Caco-2 (cell line): ENCODE measurements at regions not wholly inside any gene's neighbourhood (a gene's known extent, or its start where the extent isn't known, plus 50 kb on each side); places are given as distances from the start of the nearest gene placed in this dataset.

ENCODE experiments used
- BruUV-seq: library from RNA; stranded (reverse); fragments of 400-500 nt; replicated peaks from 2 replicates; lab custom pipeline; 2021; lab: Mats Ljungman, UMichigan
- CTCF ChIA-PET: fragments of 300-600 bp; sonication (Branson Sonifier 250); formaldehyde crosslinking; loops from one replicate; lab custom pipeline; 2022; ENCODE audit warnings: antibody characterized with exemption; lab: Charles Lee
- POLR2A ChIA-PET: fragments of 300-600 bp; sonication (Branson Sonifier 250); formaldehyde crosslinking; loops from one replicate; lab custom pipeline; 2022; ENCODE audit warnings: antibody characterized with exemption; lab: Charles Lee
- DNase-seq, 2 experiments: peaks; one replicate each; pipeline versions ENCODE4 v3.0.0 to v3.0.0-alpha.2; 2020 to 2022
- H3K27me3 ChIP-seq: replicated peaks from 2 replicates; pipeline ENCODE4 v1.6.0; 2011; ENCODE audit warnings: low read length; ENCODE audit not compliant: control insufficient read depth, insufficient read depth
- H3K36me3 ChIP-seq: 2 replicates; pipeline ENCODE4 v1.5.1; 2011; ENCODE audit warnings: low read length; ENCODE audit not compliant: control insufficient read depth, insufficient read depth
- H3K4me1 ChIP-seq: fragments of 250-450 bp; sonication (Bioruptor Pico); 2 replicates; pipeline ENCODE4 v1.5.1; 2020; ENCODE audit warnings: mild to moderate bottlenecking
- H3K4me3 ChIP-seq: 2 replicates; pipeline ENCODE4 v1.5.1; 2011; ENCODE audit warnings: low read depth, mild to moderate bottlenecking, control low read depth, low read length
- H3K9me3 ChIP-seq: fragments of 250-450 bp; sonication (Bioruptor Pico); 2 replicates; pipeline ENCODE4 v1.5.1; 2020; ENCODE audit warnings: mild to moderate bottlenecking, moderate library complexity
- H3K27ac Mint-ChIP-seq: one replicate; pipeline ENCODE4 v1.8.0; 2022; ENCODE audit warnings: mixed read lengths; ENCODE audit not compliant: unreplicated experiment
- H3K27me3 Mint-ChIP-seq: one replicate; pipeline ENCODE4 v1.8.0; 2022; ENCODE audit warnings: mixed read lengths; ENCODE audit not compliant: insufficient read depth, unreplicated experiment
- H3K36me3 Mint-ChIP-seq: one replicate; pipeline ENCODE4 v1.8.0; 2022; ENCODE audit warnings: mild to moderate bottlenecking, mixed read lengths; ENCODE audit not compliant: insufficient read depth, unreplicated experiment
- H3K4me1 Mint-ChIP-seq: one replicate; pipeline ENCODE4 v1.8.0; 2022; ENCODE audit warnings: low read depth, mixed read lengths; ENCODE audit not compliant: unreplicated experiment
- H3K4me3 Mint-ChIP-seq: one replicate; pipeline ENCODE4 v1.8.0; 2022; ENCODE audit warnings: mild to moderate bottlenecking, moderate library complexity, mixed read lengths; ENCODE audit not compliant: unreplicated experiment
- H3K9me3 Mint-ChIP-seq: one replicate; pipeline ENCODE4 v1.8.0; 2022; ENCODE audit warnings: mixed read lengths; ENCODE audit not compliant: unreplicated experiment
- CTCF ChIP-seq, 2 experiments: fragments of 200-600 bp in 1 of 2; IDR thresholded peaks; 1 replicate in 1 of 2; 2 replicates in 1 of 2; pipeline versions ENCODE4 v1.5.1 to v1.8.0; 2011 to 2022; ENCODE audit warnings: antibody characterized with exemption in 1 of 2, control low read depth in 1 of 2, inconsistent platforms in 1 of 2, low read depth in 1 of 2, low read length in 1 of 2, mild to moderate bottlenecking in 1 of 2, moderate library complexity in 1 of 2; ENCODE audit not compliant: insufficient read depth in 1 of 2, severe bottlenecking in 1 of 2, unreplicated experiment in 1 of 2
- intact Hi-C: fragments of 100-400 bp; cut with micrococcal nuclease; formaldehyde crosslinking; loops from one replicate; pipeline ENCODE4 v1.10.0; 2022; ENCODE audit not compliant: unreplicated experiment

GRCh38 chr1:60952612-60953111 lies 129.7 kb upstream of the NFIA start:
- Histone ChIP-seq H3K27me3 (no peaks in the 10 kb centered on the region), H3K4me1 (no peaks in the 10 kb centered on the region), H3K4me3 (no peak overlapping the region), H3K36me3 (no peaks in the 10 kb centered on the region), H3K9me3 (no peaks in the 10 kb centered on the region)
- H3K9me3 Mint-ChIP-seq: no peaks in the 10 kb centered on the region
- no peak overlapping the region for H3K27ac Mint-ChIP-seq
- peaks cover 12% of the 10 kb centered on the region for H3K27me3 Mint-ChIP-seq
- ChIA-PET CTCF (no interaction called here), POLR2A (no interaction called here)
- no TSS peak for BruUV-seq
- no peaks in the 10 kb centered on the region for H3K36me3 Mint-ChIP-seq
- no peak for DNase-seq
- no peak for TF ChIP-seq CTCF (IDR thresholded peaks at IDR 0.05; ENCODE audit: insufficient read depth in 1 of 2, low read depth in 1 of 2, low read length in 1 of 2, severe bottlenecking in 1 of 2, unreplicated experiment in 1 of 2)
- no peaks in the 10 kb centered on the region for H3K4me1 Mint-ChIP-seq
- intact Hi-C loops: no loop called here
- no peak overlapping the region for H3K4me3 Mint-ChIP-seq

- CTCF ChIA-PET: no interaction called here
- intact Hi-C loops: no loop called here
- no peaks in the 10 kb centered on the region for H3K36me3 Mint-ChIP-seq
- no peak for DNase-seq
- TF ChIP-seq CTCF (IDR thresholded peaks at IDR 0.05; ENCODE audit: insufficient read depth in 1 of 2, low read depth in 1 of 2, low read length in 1 of 2, severe bottlenecking in 1 of 2, unreplicated experiment in 1 of 2): no peak
- no peaks in the 10 kb centered on the region for H3K9me3 ChIP-seq
- POLR2A ChIA-PET: no interaction called here
- H3K4me3 ChIP-seq: no peak overlapping the region
- H3K9me3 Mint-ChIP-seq: no peaks in the 10 kb centered on the region
- no peaks in the 10 kb centered on the region for H3K36me3 ChIP-seq
- H3K27ac Mint-ChIP-seq: no peak overlapping the region
- BruUV-seq: no TSS peak
- H3K27me3 ChIP-seq: no peaks in the 10 kb centered on the region
- H3K4me1 Mint-ChIP-seq: no peaks in the 10 kb centered on the region
- H3K27me3 Mint-ChIP-seq: peaks cover 12% of the 10 kb centered on the region
- no peaks in the 10 kb centered on the region for H3K4me1 ChIP-seq
- H3K4me3 Mint-ChIP-seq: no peak overlapping the region
Measured at GRCh38 chr1:60950224-60951063, 131.9 kb upstream of the NFIA start.

DNA sequence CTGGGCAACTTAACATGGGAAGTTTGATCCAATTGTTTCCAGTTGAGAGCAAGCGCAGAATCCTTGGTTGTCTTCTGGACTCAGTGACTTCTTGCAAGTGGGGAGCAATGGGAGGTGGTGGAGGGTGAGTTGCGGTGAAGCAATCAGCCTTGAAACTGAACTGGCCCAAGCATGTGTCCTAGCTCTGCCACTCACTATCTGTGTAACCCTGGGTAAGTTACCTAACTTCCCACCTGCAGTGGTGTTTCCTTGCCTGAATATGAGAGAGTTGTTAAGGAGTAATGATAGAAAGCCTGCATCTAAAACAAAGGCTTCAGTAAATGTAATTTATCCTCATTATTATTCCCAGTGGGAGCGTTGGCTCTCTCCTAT lies 132.5 kb upstream of the NFIA start:
- no TSS peak for BruUV-seq

More for the DNA sequence above, 132.5 kb upstream of the NFIA start:
- intact Hi-C loops: no loop called here
- ChIA-PET POLR2A (no interaction called here), CTCF (no interaction called here)
- no peaks in the 10 kb centered on the region for H3K9me3 ChIP-seq
- Mint-ChIP-seq H3K27me3 (peaks cover 12% of the 10 kb centered on the region), H3K4me1 (no peaks in the 10 kb centered on the region), H3K9me3 (no peaks in the 10 kb centered on the region), H3K4me3 (no peak overlapping the region), H3K27ac (no peak overlapping the region), H3K36me3 (no peaks in the 10 kb centered on the region)
- DNase-seq: no peak
- H3K36me3 ChIP-seq: no peaks in the 10 kb centered on the region
- TF ChIP-seq CTCF (IDR thresholded peaks at IDR 0.05; ENCODE audit: insufficient read depth in 1 of 2, low read depth in 1 of 2, low read length in 1 of 2, severe bottlenecking in 1 of 2, unreplicated experiment in 1 of 2): no peak
- no peaks in the 10 kb centered on the region for H3K4me1 ChIP-seq
- no peak overlapping the region for H3K4me3 ChIP-seq
- no peaks in the 10 kb centered on the region for H3K27me3 ChIP-seq
